C4-2B (cell line): ENCODE measurements at regions not wholly inside any gene's neighbourhood (a gene's known extent, or its start where the extent isn't known, plus 50 kb on each side); places are given as distances from the start of the nearest gene placed in this dataset.
"Not testable (repeated sequence)": the region's sequence is repeated elsewhere in the genome, so short reads cannot be mapped to it uniquely, and the experiment has no call there.

Source experiments
- H3K27ac ChIP-seq: fragments of 450-650 bp; 2 replicates; pipeline ENCODE4 v1.5.1; 2017
- CTCF ChIP-seq: fragments of 450-650 bp; conservative IDR thresholded peaks from 2 replicates; pipeline ENCODE4 v1.5.1; 2017; ENCODE audit warnings: mild to moderate bottlenecking
- ZFX ChIP-seq: fragments of 450-650 bp; IDR thresholded peaks from 2 replicates; pipeline ENCODE4 v1.6.1; 2017

- TF ChIP-seq CTCF (no peak), ZFX (no peak)
- no peak overlapping the region for H3K27ac ChIP-seq
Measured at GRCh38 chr3:163391407-163392181, 1686.7 kb downstream of the SI start.

- TF ChIP-seq ZFX (no peak), CTCF (no peak)
- H3K27ac ChIP-seq: no peak overlapping the region
Measured at GRCh38 chr3:163384383-163384782, 1693.9 kb downstream of the SI start.

GRCh38 chr3:163382183-163382582 lies 1696.1 kb downstream of the SI start:
- H3K27ac ChIP-seq: no peak overlapping the region
- TF ChIP-seq ZFX (no peak), CTCF (no peak)

GRCh38 chr3:163368168-163368567 lies 1710.1 kb downstream of the SI start:
- TF ChIP-seq CTCF (no peak), ZFX (no peak)

GRCh38 chr3:163364717-163365116 lies 1713.6 kb downstream of the SI start:
- TF ChIP-seq CTCF: no peak
- no peak for TF ChIP-seq ZFX
- no peak overlapping the region for H3K27ac ChIP-seq

More at GRCh38 chr3:163368168-163368567, 1710.1 kb downstream of the SI start:
- no peak overlapping the region for H3K27ac ChIP-seq

- H3K27ac ChIP-seq: no peak overlapping the region
- TF ChIP-seq ZFX (no peak), CTCF (no peak)
Measured at GRCh38 chr3:163362151-163362550, 1716.1 kb downstream of the SI start.

GRCh38 chr3:163361357-163361878 lies 1716.9 kb downstream of the SI start:
- H3K27ac ChIP-seq: not testable (repeated sequence)

- TF ChIP-seq CTCF (no peak), ZFX (no peak)
- no peak overlapping the region for H3K27ac ChIP-seq
Measured at GRCh38 chr3:163347944-163348343, 1730.4 kb downstream of the SI start.
